HG03575 (cell line): ENCODE measurements at regions not wholly inside any gene's neighbourhood (a gene's known extent, or its start where the extent isn't known, plus 50 kb on each side); places are given as distances from the start of the nearest gene placed in this dataset.
"Not testable (repeated sequence)": the region's sequence is repeated elsewhere in the genome, so short reads cannot be mapped to it uniquely, and the experiment has no call there.

Experiments
- ATAC-seq: cut with Tn5 transposase; IDR thresholded peaks from one replicate; pipeline ENCODE4 v1.9.1; 2021; ENCODE audit not compliant: unreplicated experiment, insufficient number of reproducible peaks, low FRiP score; ENCODE audit errors: extremely low read depth

DNA sequence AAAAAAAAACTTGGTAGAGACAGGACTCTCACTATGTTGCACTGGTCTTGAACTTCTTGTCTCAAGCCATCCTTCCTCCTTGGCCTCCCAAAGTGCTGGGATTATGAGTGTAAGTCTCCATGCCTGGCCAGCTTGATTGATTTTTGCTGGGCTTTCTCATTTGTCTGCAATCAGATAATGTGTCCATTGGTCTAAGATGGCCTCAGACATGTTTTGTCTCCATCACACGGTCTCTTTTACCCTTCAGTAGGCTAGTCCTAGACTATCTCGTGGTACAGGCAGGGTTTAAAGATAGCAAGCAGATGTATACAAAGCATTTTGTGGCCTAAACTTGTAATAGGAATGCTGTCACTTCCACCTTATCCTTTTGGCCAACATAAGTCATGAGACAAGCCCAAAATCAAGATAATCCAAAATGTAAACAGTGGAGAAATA, 289.1 kb downstream of the TFAP2B start:
- no peak for ATAC-seq

DNA sequence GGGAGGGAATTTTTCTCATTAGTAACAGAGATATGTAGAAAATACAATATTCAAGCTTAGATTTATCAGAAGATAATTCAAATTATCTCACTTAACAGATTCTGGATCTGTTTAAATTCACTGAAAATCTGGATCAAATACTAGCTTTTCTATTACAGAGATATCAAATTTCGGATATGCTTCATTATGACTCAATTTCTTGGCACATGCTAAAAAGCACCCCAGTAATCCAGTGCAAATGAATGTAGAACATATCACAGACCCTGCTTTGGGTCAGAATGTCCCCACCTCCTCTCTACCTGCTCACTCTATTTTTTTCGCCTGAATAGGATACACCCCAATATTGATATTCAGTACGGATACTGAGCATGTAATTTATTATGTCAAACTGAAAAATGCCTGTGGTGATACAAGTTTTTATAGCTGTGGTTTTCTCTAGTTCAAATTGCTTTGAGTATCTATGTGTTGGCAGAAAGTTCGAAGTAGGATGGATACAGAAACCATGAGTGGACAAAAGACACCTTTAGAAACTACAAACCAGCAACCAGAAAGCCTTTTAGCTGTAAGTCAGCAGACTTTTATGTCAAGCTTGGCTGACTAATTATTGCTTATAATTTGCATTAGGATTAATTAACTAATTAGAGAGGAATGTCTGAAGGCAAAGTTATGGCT, 290.0 kb downstream of the TFAP2B start:
- no peak for ATAC-seq

- ATAC-seq: no peak
Measured at GRCh38 chr6:51112731-51113130, 294.1 kb downstream of the TFAP2B start.

GRCh38 chr6:51116723-51117122, 298.1 kb downstream of the TFAP2B start:
- no peak for ATAC-seq

- ATAC-seq: no peak
Measured at GRCh38 chr6:51118792-51119191, 300.1 kb downstream of the TFAP2B start.

DNA sequence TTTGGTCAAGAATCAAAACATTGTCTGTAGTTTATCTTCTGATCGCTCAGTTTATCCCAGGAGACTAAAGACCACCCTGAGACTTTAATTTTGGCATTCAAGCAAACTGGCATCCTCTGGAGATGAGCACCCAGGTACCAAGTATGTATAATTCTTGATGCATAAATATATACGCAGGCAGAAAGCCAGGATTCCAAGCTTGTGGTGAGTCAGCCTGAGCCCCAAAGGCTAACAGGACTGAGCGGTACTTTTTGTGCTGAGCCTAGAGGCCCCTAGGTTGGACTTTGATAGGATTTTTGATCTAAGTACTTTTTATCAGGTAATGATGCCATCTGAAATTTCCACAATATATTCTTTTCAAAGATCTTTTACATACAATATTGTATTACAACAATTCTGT, 301.3 kb downstream of the TFAP2B start:
- ATAC-seq: no peak

GRCh38 chr6:51121380-51121976, 302.8 kb downstream of the TFAP2B start:
- ATAC-seq: not testable (repeated sequence)

DNA sequence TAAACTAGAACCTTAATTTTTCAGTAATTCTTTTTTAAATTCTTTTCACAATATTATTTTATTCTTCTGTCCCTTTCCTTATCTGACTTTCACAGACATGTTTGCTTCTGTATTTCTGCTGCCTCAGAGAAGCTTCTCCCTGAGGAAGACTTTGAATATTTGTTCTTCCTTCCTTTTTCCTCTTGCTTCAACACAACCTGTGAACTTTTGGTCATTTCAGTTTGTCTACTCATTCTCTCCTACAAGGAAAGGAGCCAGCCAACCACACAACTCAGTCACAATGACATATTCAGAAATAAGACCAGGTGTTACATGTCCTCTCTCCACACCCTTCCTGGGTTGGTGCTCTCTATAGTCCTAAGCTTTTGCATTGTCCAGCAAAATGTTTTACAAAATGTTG, 310.4 kb downstream of the TFAP2B start:
- ATAC-seq: no peak

DNA sequence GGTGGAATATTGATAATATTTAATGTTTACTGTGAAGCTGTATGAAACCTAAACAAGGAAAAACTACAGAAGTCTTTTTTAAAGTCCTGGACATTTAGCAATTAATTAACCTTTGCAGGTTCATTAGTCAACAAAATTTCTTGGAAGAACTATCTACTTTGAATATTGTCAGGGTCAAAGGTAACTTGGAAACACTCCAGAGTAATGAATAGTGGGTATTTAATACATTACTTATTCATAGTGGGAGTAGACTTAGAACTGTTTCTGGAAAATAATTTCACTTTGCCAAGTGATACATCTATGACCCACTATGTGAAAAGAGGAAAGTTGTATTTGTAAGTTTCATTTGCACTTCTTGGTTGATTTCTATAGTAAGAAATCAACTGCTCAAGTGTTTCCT, 319.1 kb downstream of the TFAP2B start:
- no peak for ATAC-seq

GRCh38 chr6:51139950-51140385, 321.3 kb downstream of the TFAP2B start:
- ATAC-seq: no peak

GRCh38 chr6:51141080-51141479, 322.4 kb downstream of the TFAP2B start:
- no peak for ATAC-seq

GRCh38 chr6:51147756-51148155, 329.1 kb downstream of the TFAP2B start:
- ATAC-seq: no peak

DNA sequence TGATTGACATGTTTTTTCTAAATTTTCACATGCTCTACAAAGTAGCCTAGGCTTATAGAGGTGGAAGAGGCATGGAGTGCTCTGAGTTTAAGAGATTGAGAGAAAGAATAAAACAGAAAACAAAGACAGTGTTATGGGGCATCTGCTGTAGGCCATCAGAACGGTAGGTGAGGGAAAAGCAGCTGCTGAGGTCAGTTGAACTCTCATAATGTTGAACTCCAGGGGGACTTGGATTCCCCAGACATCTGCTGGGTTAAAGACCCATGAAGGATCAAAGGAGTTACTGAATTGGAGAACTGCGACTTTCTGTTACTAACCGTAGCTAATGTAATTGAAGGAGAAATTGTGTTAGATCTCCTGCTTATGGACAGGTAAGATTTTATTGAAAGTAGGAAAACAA, 333.9 kb downstream of the TFAP2B start:
- no peak for ATAC-seq

GRCh38 chr6:51153109-51153508, 334.4 kb downstream of the TFAP2B start:
- ATAC-seq: no peak

GRCh38 chr6:51154925-51155324, 336.3 kb downstream of the TFAP2B start:
- not testable (repeated sequence) for ATAC-seq

GRCh38 chr6:51159260-51159659, 340.6 kb downstream of the TFAP2B start:
- not testable (repeated sequence) for ATAC-seq

GRCh38 chr6:51161752-51162151, 343.1 kb downstream of the TFAP2B start:
- ATAC-seq: no peak

GRCh38 chr6:51163843-51164529, 345.3 kb downstream of the TFAP2B start:
- ATAC-seq: no peak

- ATAC-seq: no peak
Measured at GRCh38 chr6:51166914-51167313, 348.2 kb downstream of the TFAP2B start.

- no peak for ATAC-seq
Measured at GRCh38 chr6:51167468-51167867, 348.8 kb downstream of the TFAP2B start.
